SK-N-SH (cell line): ENCODE measurements at regions not wholly inside any gene's neighbourhood (a gene's known extent, or its start where the extent isn't known, plus 50 kb on each side); places are given as distances from the start of the nearest gene placed in this dataset.
"Not testable (repeated sequence)": the region's sequence is repeated elsewhere in the genome, so short reads cannot be mapped to it uniquely, and the experiment has no call there.

Source experiments
- CTCF ChIA-PET: fragments of 300-600, 350-600 bp; formaldehyde crosslinking; extraction: SDS; loops from one replicate; lab custom pipeline; 2021; lab: Yijun Ruan, JAX
- POLR2A ChIA-PET: fragments of 350-600 bp; sonication (Branson Sonifier 250); formaldehyde crosslinking; extraction: SDS; loops from one replicate; lab custom pipeline; 2020; ENCODE audit warnings: antibody characterized with exemption, inconsistent platforms; lab: Yijun Ruan, JAX
- DNase-seq: peaks from one replicate; pipeline ENCODE4 v3.0.0; 2012
- H2AFZ ChIP-seq: fragments of 200-600 bp; sonication (generic); 2 replicates; pipeline ENCODE4 v1.8.1; 2016; ENCODE audit warnings: antibody characterized with exemption, mild to moderate bottlenecking, low read depth
- H3F3A ChIP-seq: fragments of 200-600 bp; sonication (generic); replicated peaks from 2 replicates; pipeline ENCODE3; 2016; ENCODE audit warnings: antibody characterized with exemption, mild to moderate bottlenecking; ENCODE audit not compliant: insufficient read depth
- H3K27ac ChIP-seq, 2 experiments: fragments of 200-500 bp in 1 of 2; fragments of 200-600 bp in 1 of 2; sonication (Bioruptor generic) in 1 of 2; sonication (generic), shearing (Covaris generic) in 1 of 2; 2 replicates each; pipeline versions ENCODE4 v1.5.1 to v1.6.1; 2014 to 2016; ENCODE audit warnings: low read depth in 2 of 2, inconsistent platforms in 1 of 2, low read length in 1 of 2, mild to moderate bottlenecking in 1 of 2, mixed read lengths in 1 of 2
- H3K27me3 ChIP-seq: fragments of 200-600 bp; sonication (generic), shearing (Covaris generic); 2 replicates; pipeline ENCODE4 v1.6.1; 2016; ENCODE audit warnings: mixed run types; ENCODE audit not compliant: insufficient read depth
- H3K36me3 ChIP-seq, 2 experiments: fragments of 200-500 bp in 1 of 2; fragments of 200-600 bp in 1 of 2; sonication (Bioruptor generic) in 1 of 2; sonication (generic) in 1 of 2; replicated peaks in 1 of 2; 2 replicates each; pipeline versions ENCODE3 to v1.5.1; 2014 to 2016; ENCODE audit warnings: low read length in 1 of 2, mild to moderate bottlenecking in 1 of 2; ENCODE audit not compliant: insufficient read depth in 2 of 2, control insufficient read depth in 1 of 2
- H3K4me1 ChIP-seq, 2 experiments: fragments of 200-500 bp in 1 of 2; fragments of 200-600 bp in 1 of 2; sonication (Bioruptor generic) in 1 of 2; sonication (generic), shearing (Covaris generic) in 1 of 2; 2 replicates each; pipeline versions ENCODE4 v1.5.1 to v1.6.1; 2014 to 2016; ENCODE audit warnings: low read depth in 1 of 2, low read length in 1 of 2, mixed run types in 1 of 2; ENCODE audit not compliant: insufficient read depth in 2 of 2, control insufficient read depth in 1 of 2
- H3K4me2 ChIP-seq: fragments of 200-600 bp; sonication (generic), shearing (Covaris generic); 2 replicates; pipeline ENCODE4 v1.6.1; 2017; ENCODE audit warnings: mixed run types
- H3K4me3 ChIP-seq, 2 experiments: fragments of 200-500 bp in 1 of 2; fragments of 200-600 bp in 1 of 2; sonication (Bioruptor generic) in 1 of 2; sonication (generic), shearing (Covaris generic) in 1 of 2; 2 replicates each; pipeline versions ENCODE4 v1.5.1 to v1.8.1; 2014 to 2016; ENCODE audit warnings: low read depth in 2 of 2, inconsistent platforms in 1 of 2, low read length in 1 of 2, mild to moderate bottlenecking in 1 of 2, mixed read lengths in 1 of 2, moderate library complexity in 1 of 2
- H3K79me2 ChIP-seq: fragments of 200-600 bp; sonication (generic); 2 replicates; pipeline ENCODE4 v1.8.1; 2017; ENCODE audit warnings: mild to moderate bottlenecking; ENCODE audit not compliant: insufficient read depth
- H3K9ac ChIP-seq: fragments of 200-600 bp; sonication (generic); 2 replicates; pipeline ENCODE4 v1.6.1; 2017; ENCODE audit warnings: mixed run types
- H3K9me2 ChIP-seq: fragments of 200-600 bp; sonication (generic); 2 replicates; pipeline ENCODE4 v1.6.1; 2017; ENCODE audit warnings: mixed run types
- H3K9me3 ChIP-seq: fragments of 200-600 bp; sonication (generic); 2 replicates; pipeline ENCODE4 v1.6.1; 2017; ENCODE audit warnings: mixed run types, mild to moderate bottlenecking, moderate library complexity
- H4K20me1 ChIP-seq: fragments of 200-600 bp; sonication (generic); 2 replicates; pipeline ENCODE4 v1.6.1; 2017; ENCODE audit warnings: mild to moderate bottlenecking, mixed run types; ENCODE audit not compliant: insufficient read depth
- CHD2 ChIP-seq: fragments of 150-350 bp; IDR thresholded peaks from 2 replicates; pipeline ENCODE4 v1.6.1; 2018; ENCODE audit warnings: low read length; ENCODE audit not compliant: partially characterized antibody
- GATA2 ChIP-seq: sonication (generic); formaldehyde crosslinking; IDR thresholded peaks from 2 replicates; pipeline ENCODE4 v1.5.0; 2020; ENCODE audit warnings: mild to moderate bottlenecking, missing genetic modification reagents
- MEF2A ChIP-seq: IDR thresholded peaks from 2 replicates; pipeline ENCODE4 v1.4.0; 2012; ENCODE audit warnings: low read depth, borderline replicate concordance
- MXI1 ChIP-seq: IDR thresholded peaks from 2 replicates; pipeline ENCODE4 v1.6.1; 2012; ENCODE audit warnings: mild to moderate bottlenecking, low read depth, low read length, improper control_type of control experiment
- NRF1 ChIP-seq: IDR thresholded peaks from 2 replicates; pipeline ENCODE4 v1.6.1; 2012; ENCODE audit warnings: low read depth, mild to moderate bottlenecking, low read length
- RXRA ChIP-seq: IDR thresholded peaks from 2 replicates; pipeline ENCODE4 v1.4.0; 2012; ENCODE audit warnings: low read depth, mild to moderate bottlenecking, borderline replicate concordance
- TAF1 ChIP-seq: IDR thresholded peaks from 2 replicates; pipeline ENCODE4 v1.6.1; 2012; ENCODE audit warnings: low read depth, mild to moderate bottlenecking, low read length, moderate library complexity, borderline replicate concordance
- TCF12 ChIP-seq: IDR thresholded peaks from 2 replicates; pipeline ENCODE4 v1.4.0; 2012
- TEAD4 ChIP-seq: IDR thresholded peaks from 2 replicates; pipeline ENCODE4 v1.4.0; 2012; ENCODE audit warnings: mild to moderate bottlenecking, borderline replicate concordance; ENCODE audit not compliant: insufficient read depth
- YY1 ChIP-seq: IDR thresholded peaks from 2 replicates; pipeline ENCODE4 v1.4.0; 2012; ENCODE audit warnings: low read depth, mild to moderate bottlenecking
- WGBS: methylation state at CpG from one replicate; pipeline ENCODE4 v1.1.6; 2017; ENCODE audit warnings: low lambda C conversion rate; 5-methylcytosine and 5-hydroxymethylcytosine counted together
- TF ChIP-seq, protein P1 (sequence below): IDR thresholded peaks from 2 replicates; pipeline ENCODE4 v1.4.0; 2012; ENCODE audit warnings: low read depth, borderline replicate concordance
- TF ChIP-seq, protein P2 (sequence below): IDR thresholded peaks from 2 replicates; pipeline ENCODE4 v1.6.1; 2012; ENCODE audit warnings: mild to moderate bottlenecking, low read depth, low read length, moderate library complexity
- TF ChIP-seq, protein P3 (sequence below): IDR thresholded peaks from 2 replicates; pipeline ENCODE4 v1.4.0; 2012; ENCODE audit warnings: low read depth, borderline replicate concordance
- TF ChIP-seq, protein P4 (sequence below): IDR thresholded peaks from 2 replicates; pipeline ENCODE4; 2012

DNA sequence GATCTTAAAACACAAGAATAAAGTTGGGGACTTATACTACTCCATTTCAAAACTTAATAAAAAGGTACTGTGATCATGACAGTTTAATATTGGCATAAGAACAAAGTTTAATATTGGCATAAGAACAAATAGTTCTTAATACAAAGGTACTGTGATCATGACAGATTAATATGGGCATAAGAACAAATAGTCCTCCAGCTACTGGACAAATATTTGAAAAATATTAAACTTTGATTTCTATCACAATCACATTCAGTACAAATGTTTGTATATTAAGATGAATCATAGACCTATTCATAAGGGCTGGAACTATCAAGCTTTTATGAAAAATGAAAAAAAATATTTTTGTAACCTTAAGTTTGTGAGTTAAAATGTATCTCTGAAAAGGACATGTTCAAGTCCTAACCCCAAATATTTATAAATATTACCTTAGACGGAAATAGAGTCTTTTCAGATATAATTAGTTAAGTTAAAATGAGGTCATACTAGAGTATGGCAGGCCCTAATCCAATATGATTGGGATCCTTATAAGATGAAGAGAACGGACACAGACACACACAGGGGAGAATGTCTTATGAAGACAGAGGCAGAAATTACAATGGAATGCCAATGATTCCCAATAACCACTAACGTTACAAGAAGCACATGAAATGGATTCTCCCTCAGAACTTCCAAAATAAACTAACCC lies 79.1 kb upstream of the RGS1 start:
- ChIA-PET CTCF (interaction anchor here (1.9 kb wide), 1 partner anchor 20 kb away, joined by 4 read pairs; no protein-coding TSS in a partner anchor), POLR2A (no interaction called here)
- Histone ChIP-seq H3K4me1 (no peaks in the 10 kb centered on the region), H3K9me2 (no peaks in the 10 kb centered on the region), H4K20me1 (no peaks in the 10 kb centered on the region), H3K27ac (peak overlapping the region in 1 of 2 experiments; percentile 9; a peak in 1 of 4 replicates), H2AFZ (no peak overlapping the region), H3K27me3 (no peaks in the 10 kb centered on the region), H3K4me2 (no peak overlapping the region), H3F3A (peaks cover 9% of the 10 kb centered on the region), H3K9me3 (no peaks in the 10 kb centered on the region), H3K36me3 (no peaks in the 10 kb centered on the region), H3K4me3 (no peak overlapping the region), H3K79me2 (no peaks in the 10 kb centered on the region), H3K9ac (no peak overlapping the region)
- no peak for TF ChIP-seq TAF1
- TF ChIP-seq, protein P1, sequence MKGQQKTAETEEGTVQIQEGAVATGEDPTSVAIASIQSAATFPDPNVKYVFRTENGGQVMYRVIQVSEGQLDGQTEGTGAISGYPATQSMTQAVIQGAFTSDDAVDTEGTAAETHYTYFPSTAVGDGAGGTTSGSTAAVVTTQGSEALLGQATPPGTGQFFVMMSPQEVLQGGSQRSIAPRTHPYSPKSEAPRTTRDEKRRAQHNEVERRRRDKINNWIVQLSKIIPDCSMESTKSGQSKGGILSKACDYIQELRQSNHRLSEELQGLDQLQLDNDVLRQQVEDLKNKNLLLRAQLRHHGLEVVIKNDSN, result no peak
- TF ChIP-seq MEF2A, result no peak
- no peak for TF ChIP-seq CHD2
- TF ChIP-seq NRF1, result no peak
- TF ChIP-seq RXRA, result no peak
- TF ChIP-seq TCF12, result no peak
- no peak for TF ChIP-seq TEAD4
- TF ChIP-seq, protein P2, sequence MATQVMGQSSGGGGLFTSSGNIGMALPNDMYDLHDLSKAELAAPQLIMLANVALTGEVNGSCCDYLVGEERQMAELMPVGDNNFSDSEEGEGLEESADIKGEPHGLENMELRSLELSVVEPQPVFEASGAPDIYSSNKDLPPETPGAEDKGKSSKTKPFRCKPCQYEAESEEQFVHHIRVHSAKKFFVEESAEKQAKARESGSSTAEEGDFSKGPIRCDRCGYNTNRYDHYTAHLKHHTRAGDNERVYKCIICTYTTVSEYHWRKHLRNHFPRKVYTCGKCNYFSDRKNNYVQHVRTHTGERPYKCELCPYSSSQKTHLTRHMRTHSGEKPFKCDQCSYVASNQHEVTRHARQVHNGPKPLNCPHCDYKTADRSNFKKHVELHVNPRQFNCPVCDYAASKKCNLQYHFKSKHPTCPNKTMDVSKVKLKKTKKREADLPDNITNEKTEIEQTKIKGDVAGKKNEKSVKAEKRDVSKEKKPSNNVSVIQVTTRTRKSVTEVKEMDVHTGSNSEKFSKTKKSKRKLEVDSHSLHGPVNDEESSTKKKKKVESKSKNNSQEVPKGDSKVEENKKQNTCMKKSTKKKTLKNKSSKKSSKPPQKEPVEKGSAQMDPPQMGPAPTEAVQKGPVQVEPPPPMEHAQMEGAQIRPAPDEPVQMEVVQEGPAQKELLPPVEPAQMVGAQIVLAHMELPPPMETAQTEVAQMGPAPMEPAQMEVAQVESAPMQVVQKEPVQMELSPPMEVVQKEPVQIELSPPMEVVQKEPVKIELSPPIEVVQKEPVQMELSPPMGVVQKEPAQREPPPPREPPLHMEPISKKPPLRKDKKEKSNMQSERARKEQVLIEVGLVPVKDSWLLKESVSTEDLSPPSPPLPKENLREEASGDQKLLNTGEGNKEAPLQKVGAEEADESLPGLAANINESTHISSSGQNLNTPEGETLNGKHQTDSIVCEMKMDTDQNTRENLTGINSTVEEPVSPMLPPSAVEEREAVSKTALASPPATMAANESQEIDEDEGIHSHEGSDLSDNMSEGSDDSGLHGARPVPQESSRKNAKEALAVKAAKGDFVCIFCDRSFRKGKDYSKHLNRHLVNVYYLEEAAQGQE, result no peak
- TF ChIP-seq YY1, result no peak
- 90% methylated on average over 3 of the region's 3 CpGs for WGBS
- DNase-seq, result no peak

DNA sequence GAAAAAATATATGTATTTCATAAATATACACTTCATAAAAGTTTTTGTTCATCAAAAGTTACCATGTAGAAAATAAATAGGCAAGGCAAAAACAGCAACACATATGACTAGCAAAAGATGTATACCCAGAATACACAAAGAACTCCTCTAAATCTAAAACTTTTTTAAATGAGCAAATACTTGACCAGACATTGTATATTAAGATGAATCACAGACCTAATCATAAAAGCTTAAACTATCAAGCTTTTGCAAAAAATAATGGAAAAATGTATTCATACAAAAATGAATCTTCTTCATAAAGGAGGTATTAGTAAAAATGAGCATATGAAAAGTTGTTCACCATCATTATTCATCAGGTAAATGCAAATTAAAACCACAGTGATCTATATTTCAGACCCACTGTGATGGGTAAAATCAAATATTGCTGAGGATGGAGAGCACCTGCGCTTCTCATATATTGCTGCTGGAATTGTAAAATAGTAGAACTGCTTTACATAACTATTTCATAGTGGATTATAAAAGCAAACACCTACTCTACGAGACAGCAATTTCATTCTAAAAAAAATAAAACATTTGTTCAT lies 78.3 kb upstream of the RGS1 start:
- H4K20me1 ChIP-seq, result no peaks in the 10 kb centered on the region
- H3K9ac ChIP-seq, result no peak overlapping the region
- H2AFZ ChIP-seq, result no peak overlapping the region
- no peak overlapping the region for H3K27ac ChIP-seq
- CTCF ChIA-PET, result interaction anchor here (1.3 to 1.9 kb wide), 2 partner anchors 19 to 522 kb away, joined by 4 read pairs; no protein-coding TSS in a partner anchor
- H3K27me3 ChIP-seq, result no peaks in the 10 kb centered on the region
- H3K79me2 ChIP-seq, result no peaks in the 10 kb centered on the region
- no peaks in the 10 kb centered on the region for H3K9me3 ChIP-seq
- POLR2A ChIA-PET, result no interaction called here
- peaks cover 4% of the 10 kb centered on the region for H3F3A ChIP-seq
- H3K4me1 ChIP-seq, result no peaks in the 10 kb centered on the region
- H3K4me2 ChIP-seq, result no peak overlapping the region
- H3K36me3 ChIP-seq, result no peaks in the 10 kb centered on the region
- DNase-seq, result no peak
- 95% methylated on average over 2 of the region's 2 CpGs for WGBS
- no peak overlapping the region for H3K4me3 ChIP-seq
- TF ChIP-seq MXI1, result no peak
- TF ChIP-seq TCF12, result no peak
- TF ChIP-seq, protein P3, sequence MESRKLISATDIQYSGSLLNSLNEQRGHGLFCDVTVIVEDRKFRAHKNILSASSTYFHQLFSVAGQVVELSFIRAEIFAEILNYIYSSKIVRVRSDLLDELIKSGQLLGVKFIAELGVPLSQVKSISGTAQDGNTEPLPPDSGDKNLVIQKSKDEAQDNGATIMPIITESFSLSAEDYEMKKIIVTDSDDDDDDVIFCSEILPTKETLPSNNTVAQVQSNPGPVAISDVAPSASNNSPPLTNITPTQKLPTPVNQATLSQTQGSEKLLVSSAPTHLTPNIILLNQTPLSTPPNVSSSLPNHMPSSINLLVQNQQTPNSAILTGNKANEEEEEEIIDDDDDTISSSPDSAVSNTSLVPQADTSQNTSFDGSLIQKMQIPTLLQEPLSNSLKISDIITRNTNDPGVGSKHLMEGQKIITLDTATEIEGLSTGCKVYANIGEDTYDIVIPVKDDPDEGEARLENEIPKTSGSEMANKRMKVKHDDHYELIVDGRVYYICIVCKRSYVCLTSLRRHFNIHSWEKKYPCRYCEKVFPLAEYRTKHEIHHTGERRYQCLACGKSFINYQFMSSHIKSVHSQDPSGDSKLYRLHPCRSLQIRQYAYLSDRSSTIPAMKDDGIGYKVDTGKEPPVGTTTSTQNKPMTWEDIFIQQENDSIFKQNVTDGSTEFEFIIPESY, result no peak
- TF ChIP-seq, protein P4, sequence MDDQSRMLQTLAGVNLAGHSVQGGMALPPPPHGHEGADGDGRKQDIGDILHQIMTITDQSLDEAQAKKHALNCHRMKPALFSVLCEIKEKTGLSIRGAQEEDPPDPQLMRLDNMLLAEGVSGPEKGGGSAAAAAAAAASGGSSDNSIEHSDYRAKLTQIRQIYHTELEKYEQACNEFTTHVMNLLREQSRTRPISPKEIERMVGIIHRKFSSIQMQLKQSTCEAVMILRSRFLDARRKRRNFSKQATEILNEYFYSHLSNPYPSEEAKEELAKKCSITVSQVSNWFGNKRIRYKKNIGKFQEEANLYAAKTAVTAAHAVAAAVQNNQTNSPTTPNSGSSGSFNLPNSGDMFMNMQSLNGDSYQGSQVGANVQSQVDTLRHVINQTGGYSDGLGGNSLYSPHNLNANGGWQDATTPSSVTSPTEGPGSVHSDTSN, result no peak
- no peak for TF ChIP-seq GATA2
- H3K9me2 ChIP-seq, result no peaks in the 10 kb centered on the region

DNA sequence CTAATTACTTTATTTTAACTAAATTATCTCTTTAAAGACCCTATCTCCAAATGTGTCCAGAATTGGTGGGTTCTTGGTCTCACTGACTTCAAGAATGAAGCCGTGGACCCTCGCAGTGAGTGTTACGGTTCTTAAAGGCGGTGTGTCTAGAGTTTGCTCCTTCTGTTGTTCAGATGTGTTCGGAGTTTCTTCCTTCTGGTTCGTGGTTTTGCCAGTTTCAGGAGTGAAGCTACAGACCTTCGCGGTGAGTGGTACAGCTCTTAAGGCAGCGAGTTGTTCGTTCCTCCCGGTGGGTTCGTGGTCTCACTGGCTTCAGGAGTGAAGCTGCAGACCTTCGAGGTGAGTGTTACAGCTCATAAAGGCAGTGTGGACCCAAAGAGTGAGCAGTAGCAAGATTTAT lies 77.5 kb upstream of the RGS1 start:
- H3K4me2 ChIP-seq, DNase-seq, POLR2A ChIA-PET, H3K4me3 ChIP-seq, H3K9me3 ChIP-seq, H3K79me2 ChIP-seq, H4K20me1 ChIP-seq, H3F3A ChIP-seq, H3K36me3 ChIP-seq, H3K27ac ChIP-seq, H3K4me1 ChIP-seq, H3K9me2 ChIP-seq, H2AFZ ChIP-seq, H3K9ac ChIP-seq, H3K27me3 ChIP-seq: not testable (repeated sequence)
- 83% methylated on average over 12 of the region's 13 CpGs for WGBS
- CTCF ChIA-PET, result interaction anchor here (1.3 to 1.9 kb wide), 2 partner anchors 18 to 522 kb away, joined by 4 read pairs; no protein-coding TSS in a partner anchor
